IMR-90 (cell line): ENCODE measurements at regions not wholly inside any gene's neighbourhood (a gene's known extent, or its start where the extent isn't known, plus 50 kb on each side); places are given as distances from the start of the nearest gene placed in this dataset.

Experiments
- ATAC-seq: fragments of 200-7000 bp; cut with Tn5 transposase; 2 replicates; pipeline ENCODE4 v1.9.1; 2020; ENCODE audit warnings: low read depth, mild to moderate bottlenecking, moderate library complexity
- BruUV-seq: library from RNA; stranded (reverse); fragments of 400-500 nt; replicated peaks from 2 replicates; lab custom pipeline; 2021; lab: Mats Ljungman, UMichigan
- CTCF ChIA-PET: fragments of 300-600 bp; formaldehyde crosslinking; extraction: SDS; loops from one replicate; lab custom pipeline; 2021; ENCODE audit warnings: antibody characterized with exemption; lab: Yijun Ruan, JAX
- POLR2A ChIA-PET: fragments of 300-600 bp; sonication (Branson Sonifier 250); formaldehyde crosslinking; loops from one replicate; lab custom pipeline; 2022; ENCODE audit warnings: antibody characterized with exemption; ENCODE audit not compliant: unreplicated experiment; lab: Charles Lee
- DNase-seq: peaks from one replicate; pipeline ENCODE4 v3.0.0; 2013
- H2AFZ ChIP-seq: replicated peaks from 2 replicates; pipeline ENCODE3; 2013; ENCODE audit warnings: low read length, mild to moderate bottlenecking; ENCODE audit not compliant: poor library complexity
- H2AK5ac ChIP-seq: 2 replicates; pipeline ENCODE4 v1.6.1; 2013; ENCODE audit warnings: low read depth, low read length, inconsistent platforms
- H2AK9ac ChIP-seq: replicated peaks from 2 replicates; pipeline ENCODE3; 2013; ENCODE audit warnings: mild to moderate bottlenecking, low read depth, low read length, moderate library complexity; ENCODE audit not compliant: poor library complexity
- H2BK120ac ChIP-seq: 2 replicates; pipeline ENCODE4 v1.6.1; 2013; ENCODE audit warnings: low read depth, low read length, inconsistent platforms
- H2BK15ac ChIP-seq: 3 replicates; pipeline ENCODE4 v1.6.1; 2013; ENCODE audit warnings: low read depth, low read length, inconsistent platforms
- H2BK20ac ChIP-seq: 2 replicates; pipeline ENCODE4 v1.6.1; 2013; ENCODE audit warnings: low read depth, mild to moderate bottlenecking, inconsistent platforms, low read length, moderate library complexity
- H2BK5ac ChIP-seq: 2 replicates; pipeline ENCODE4 v1.6.1; 2013; ENCODE audit warnings: mild to moderate bottlenecking, low read depth, low read length, inconsistent platforms; ENCODE audit not compliant: poor library complexity, severe bottlenecking
- H3K14ac ChIP-seq: replicated peaks from 2 replicates; pipeline ENCODE4 v1.6.1; 2013; ENCODE audit warnings: low read depth, low read length, inconsistent platforms
- H3K18ac ChIP-seq: 2 replicates; pipeline ENCODE4 v1.6.1; 2013; ENCODE audit warnings: low read depth, low read length, control low read depth
- H3K23ac ChIP-seq: 2 replicates; pipeline ENCODE4 v1.6.1; 2013; ENCODE audit warnings: low read depth, low read length, inconsistent platforms
- H3K27ac ChIP-seq: 2 replicates; pipeline ENCODE4 v1.5.1; 2013; ENCODE audit warnings: mild to moderate bottlenecking, control low read depth, low read length; ENCODE audit not compliant: insufficient read depth
- H3K27me3 ChIP-seq: 2 replicates; pipeline ENCODE4 v1.6.1; 2013; ENCODE audit warnings: low read length; ENCODE audit not compliant: control insufficient read depth, insufficient read depth
- H3K36me3 ChIP-seq: 2 replicates; pipeline ENCODE4 v1.6.1; 2013; ENCODE audit warnings: low read length, mixed read lengths; ENCODE audit not compliant: control insufficient read depth, insufficient read depth
- H3K4ac ChIP-seq: 2 replicates; pipeline ENCODE4 v1.6.1; 2013; ENCODE audit warnings: low read depth, low read length, inconsistent platforms
- H3K4me1 ChIP-seq: 2 replicates; pipeline ENCODE4 v1.6.1; 2013; ENCODE audit warnings: low read length, mixed read lengths; ENCODE audit not compliant: control insufficient read depth, insufficient read depth
- H3K4me2 ChIP-seq: 2 replicates; pipeline ENCODE4 v1.6.1; 2013; ENCODE audit warnings: low read depth, mild to moderate bottlenecking, control low read depth, low read length, moderate library complexity
- H3K4me3 ChIP-seq: 2 replicates; pipeline ENCODE4 v1.5.1; 2013; ENCODE audit warnings: low read depth, mild to moderate bottlenecking, control low read depth, low read length, moderate library complexity; ENCODE audit not compliant: insufficient read depth
- H3K56ac ChIP-seq: 2 replicates; pipeline ENCODE4 v1.6.1; 2013; ENCODE audit warnings: low read length, inconsistent platforms; ENCODE audit not compliant: insufficient read depth; ENCODE audit errors: extremely low read depth
- H3K79me1 ChIP-seq, 2 experiments: 2 replicates each; pipeline ENCODE4 v1.6.1; 2013; ENCODE audit warnings: low read length in 2 of 2, inconsistent platforms in 1 of 2, low read depth in 1 of 2
- H3K9ac ChIP-seq: 2 replicates; pipeline ENCODE4 v1.6.1; 2013; ENCODE audit warnings: low read depth, low read length, control low read depth
- H3K9me1 ChIP-seq: 2 replicates; pipeline ENCODE4 v1.6.1; 2013; ENCODE audit warnings: low read length, inconsistent platforms; ENCODE audit not compliant: insufficient read depth
- H3K9me3 ChIP-seq: 2 replicates; pipeline ENCODE4 v1.6.1; 2013; ENCODE audit warnings: low read length; ENCODE audit not compliant: control insufficient read depth, insufficient read depth
- H4K20me1 ChIP-seq: 2 replicates; pipeline ENCODE4 v1.6.1; 2013; ENCODE audit warnings: low read length, inconsistent platforms; ENCODE audit not compliant: insufficient read depth
- H4K5ac ChIP-seq: 2 replicates; pipeline ENCODE4 v1.6.1; 2013; ENCODE audit warnings: mild to moderate bottlenecking, low read depth, low read length, control low read depth
- H4K8ac ChIP-seq, 2 experiments: 2 replicates each; pipeline ENCODE4 v1.6.1; 2013; ENCODE audit warnings: low read depth in 2 of 2, low read length in 2 of 2, control low read depth in 1 of 2, inconsistent platforms in 1 of 2
- H4K91ac ChIP-seq: 2 replicates; pipeline ENCODE4 v1.6.1; 2013; ENCODE audit warnings: low read depth, low read length, inconsistent platforms; ENCODE audit not compliant: insufficient read depth
- BHLHE40 ChIP-seq: fragments of 150-350 bp; IDR thresholded peaks from 2 replicates; pipeline ENCODE4 v1.6.1; 2016; ENCODE audit warnings: mild to moderate bottlenecking, low read depth, low read length
- CEBPB ChIP-seq: IDR thresholded peaks from 2 replicates; pipeline ENCODE4 v1.6.1; 2012; ENCODE audit warnings: low read depth, low read length, improper control_type of control experiment
- CHD1 ChIP-seq: IDR thresholded peaks from 2 replicates; pipeline ENCODE4 v1.6.1; 2012; ENCODE audit warnings: low read depth, low read length, improper control_type of control experiment
- CTCF ChIP-seq: conservative IDR thresholded peaks from 2 replicates; pipeline ENCODE4 v1.5.1; 2012; ENCODE audit warnings: mild to moderate bottlenecking, low read depth, low read length, improper control_type of control experiment
- ELK1 ChIP-seq: fragments of 150-350 bp; IDR thresholded peaks from 2 replicates; pipeline ENCODE4 v1.6.1; 2016; ENCODE audit warnings: low read depth, mild to moderate bottlenecking, low read length, moderate library complexity, borderline replicate concordance
- FOS ChIP-seq: fragments of 150-350 bp; IDR thresholded peaks from 2 replicates; pipeline ENCODE4 v1.6.1; 2016; ENCODE audit warnings: low read depth, low read length
- MAZ ChIP-seq: IDR thresholded peaks from 2 replicates; pipeline ENCODE4 v1.6.1; 2012; ENCODE audit warnings: low read depth, mild to moderate bottlenecking, low read length, improper control_type of control experiment, moderate library complexity, borderline replicate concordance
- MXI1 ChIP-seq: IDR thresholded peaks from 2 replicates; pipeline ENCODE4 v1.6.1; 2012; ENCODE audit warnings: low read depth, mild to moderate bottlenecking, low read length, moderate library complexity, borderline replicate concordance
- NFE2L2 ChIP-seq: fragments of 150-350 bp; IDR thresholded peaks from 2 replicates; pipeline ENCODE4 v1.6.1; 2016; ENCODE audit warnings: low read depth, mild to moderate bottlenecking, low read length
- POLR2A ChIP-seq: IDR thresholded peaks from 2 replicates; pipeline ENCODE4 v1.6.1; 2012; ENCODE audit warnings: mild to moderate bottlenecking, low read depth, low read length
- RAD21 ChIP-seq: IDR thresholded peaks from 2 replicates; pipeline ENCODE4 v1.6.1; 2012; ENCODE audit warnings: low read length, improper control_type of control experiment
- RCOR1 ChIP-seq: IDR thresholded peaks from 2 replicates; pipeline ENCODE4 v1.6.1; 2012; ENCODE audit warnings: mild to moderate bottlenecking, low read length, improper control_type of control experiment; ENCODE audit not compliant: insufficient replicate concordance
- RFX5 ChIP-seq: IDR thresholded peaks from 2 replicates; pipeline ENCODE4 v1.8.0; 2012; ENCODE audit warnings: low read depth, mild to moderate bottlenecking, low read length, moderate library complexity
- SMC3 ChIP-seq: fragments of 150-350 bp; IDR thresholded peaks from 2 replicates; pipeline ENCODE4 v1.6.1; 2016; ENCODE audit warnings: low read depth, mild to moderate bottlenecking, antibody characterized with exemption, low read length, moderate library complexity
- USF2 ChIP-seq: fragments of 150-350 bp; IDR thresholded peaks from 2 replicates; pipeline ENCODE4 v1.6.1; 2017; ENCODE audit warnings: mild to moderate bottlenecking, antibody characterized with exemption, low read length, low read depth
- WGBS, 2 experiments: methylation state at CpG; one replicate each; pipeline versions ENCODE4 v1.1.5 to v1.1.7; 2013; ENCODE audit warnings: missing lambda C conversion rate in 2 of 2; ENCODE audit not compliant: insufficient read length in 1 of 2; ENCODE audit errors: extremely low coverage in 2 of 2; 5-methylcytosine and 5-hydroxymethylcytosine counted together
- dilution Hi-C: fragments of 300-500 bp; cut with HindIII; formaldehyde crosslinking; loops from one replicate; pipeline ENCODE4 v1.14.3; 2018; ENCODE audit warnings: low sequenced_read_pairs; ENCODE audit not compliant: unreplicated experiment
- in situ Hi-C: fragments of 300-500 bp; cut with MboI; formaldehyde crosslinking; loops from 3 replicates; pipeline ENCODE4 v1.14.3; 2019; ENCODE audit warnings: low sequenced_read_pairs, inconsistent platforms, mixed read lengths
- intact Hi-C: fragments of 100-400 bp; cut with micrococcal nuclease; formaldehyde crosslinking; loops from 2 replicates; pipeline ENCODE4 v1.10.0; 2022

GRCh38 chr7:370775-371118 is 80.8 kb downstream of the FOXL3 start:
- Histone ChIP-seq H3K4me2 (no peak overlapping the region), H2AFZ (no peak overlapping the region), H3K79me1 (no peaks in the 10 kb centered on the region), H3K23ac (no peak overlapping the region), H4K8ac (no peak overlapping the region), H2AK5ac (no peak overlapping the region), H3K9me3 (no peaks in the 10 kb centered on the region; the same call in 1 of the 2 replicates), H4K5ac (no peak overlapping the region), H2BK20ac (no peak overlapping the region), H3K56ac (no peak overlapping the region), H4K20me1 (no peaks in the 10 kb centered on the region; the same call in 1 of the 2 replicates), H4K91ac (no peak overlapping the region), H3K36me3 (no peaks in the 10 kb centered on the region), H3K9me1 (0 out of 2 replicates have a peak, but pooled peaks cover 4% of the 10 kb centered on the region), H2BK5ac (no peak overlapping the region), H3K4me3 (no peak overlapping the region), H2BK15ac (no peak overlapping the region), H2AK9ac (no peak overlapping the region), H3K4ac (no peak overlapping the region), H3K27me3 (peaks cover 33% of the 10 kb centered on the region), H3K18ac (no peak overlapping the region), H2BK120ac (no peak overlapping the region), H3K9ac (no peak overlapping the region), H3K4me1 (no peaks in the 10 kb centered on the region), H3K27ac (no peak overlapping the region), H3K14ac (no peak overlapping the region)
- WGBS, 2 experiments = no CpG with 5 or more reads among the region's 10 CpGs
- BruUV-seq = no TSS peak
- dilution Hi-C loops (no loop called here), in situ Hi-C loops (no loop called here), intact Hi-C loops (no loop called here)
- ChIA-PET POLR2A (no interaction called here), CTCF (no interaction called here)
- DNase-seq (no peak), ATAC-seq (no peak)
- TF ChIP-seq MXI1 (no peak), CEBPB (no peak), CHD1 (no peak), RAD21 (no peak), MAZ (no peak), NFE2L2 (no peak), USF2 (no peak), ELK1 (no peak), RCOR1 (no peak), FOS (no peak), SMC3 (no peak), POLR2A (no peak), CTCF (no peak), RFX5 (no peak), BHLHE40 (no peak)
